ENCODE measurements at regions not wholly inside any gene's neighbourhood (a gene's known extent, or its start where the extent isn't known, plus 50 kb on each side); places are given as distances from the start of the nearest gene placed in this dataset.

DNA sequence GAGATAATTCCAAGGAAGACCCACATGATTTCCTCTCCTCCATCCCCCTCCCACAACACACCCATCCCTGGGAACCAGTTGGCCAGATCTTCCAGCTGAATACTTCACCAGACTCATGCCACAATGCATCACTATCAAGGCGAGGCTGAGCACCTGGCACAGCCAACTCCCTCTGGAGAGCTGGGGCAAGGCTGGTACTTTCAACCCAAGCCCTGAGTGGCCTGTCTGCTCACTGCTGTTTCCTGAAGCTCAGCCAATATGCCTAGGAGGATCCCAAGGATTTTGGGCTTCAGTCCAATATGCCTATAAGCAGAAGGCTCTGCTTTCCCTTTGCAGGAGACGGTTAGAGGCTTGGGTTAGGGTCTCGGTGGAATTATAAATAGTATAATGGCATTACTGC is 90.9 kb upstream of the NEO1 start:
- 83% methylated on average over 1 of the region's 3 CpGs for WGBS (ENCODE audit: insufficient coverage, low coverage, low lambda C conversion rate, missing lambda C conversion rate)
- H3K27ac ChIP-seq: no peak overlapping the region
- DNase-seq: no peak
- H3K4me3 ChIP-seq: no peak overlapping the region
- TF ChIP-seq, protein P1, sequence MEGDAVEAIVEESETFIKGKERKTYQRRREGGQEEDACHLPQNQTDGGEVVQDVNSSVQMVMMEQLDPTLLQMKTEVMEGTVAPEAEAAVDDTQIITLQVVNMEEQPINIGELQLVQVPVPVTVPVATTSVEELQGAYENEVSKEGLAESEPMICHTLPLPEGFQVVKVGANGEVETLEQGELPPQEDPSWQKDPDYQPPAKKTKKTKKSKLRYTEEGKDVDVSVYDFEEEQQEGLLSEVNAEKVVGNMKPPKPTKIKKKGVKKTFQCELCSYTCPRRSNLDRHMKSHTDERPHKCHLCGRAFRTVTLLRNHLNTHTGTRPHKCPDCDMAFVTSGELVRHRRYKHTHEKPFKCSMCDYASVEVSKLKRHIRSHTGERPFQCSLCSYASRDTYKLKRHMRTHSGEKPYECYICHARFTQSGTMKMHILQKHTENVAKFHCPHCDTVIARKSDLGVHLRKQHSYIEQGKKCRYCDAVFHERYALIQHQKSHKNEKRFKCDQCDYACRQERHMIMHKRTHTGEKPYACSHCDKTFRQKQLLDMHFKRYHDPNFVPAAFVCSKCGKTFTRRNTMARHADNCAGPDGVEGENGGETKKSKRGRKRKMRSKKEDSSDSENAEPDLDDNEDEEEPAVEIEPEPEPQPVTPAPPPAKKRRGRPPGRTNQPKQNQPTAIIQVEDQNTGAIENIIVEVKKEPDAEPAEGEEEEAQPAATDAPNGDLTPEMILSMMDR (IDR thresholded peaks at IDR 0.05): no peak
- no peak for TF ChIP-seq POLR2A (IDR thresholded peaks at IDR 0.05)
- H3K36me3 ChIP-seq: no peaks in the 10 kb centered on the region
- no peak for ATAC-seq
- intact Hi-C loops (cut with DNase I): no loop called here
- no peaks in the 10 kb centered on the region for H3K9me3 ChIP-seq
- no peaks in the 10 kb centered on the region for H3K27me3 ChIP-seq
- H3K4me1 ChIP-seq: no peaks in the 10 kb centered on the region

GRCh38 chr15:72958634-72959033 is 93.6 kb upstream of the NEO1 start:
- peak overlapping the region in 1 of 3 donors; percentile 33 for H3K27ac ChIP-seq
- peak in 2 of 3 donors; percentile 28 to 53 for DNase-seq
- no peaks in the 10 kb centered on the region for H3K9me3 ChIP-seq
- TF ChIP-seq, protein P1 (IDR thresholded peaks at IDR 0.05): no peak
- no peak for TF ChIP-seq POLR2A (IDR thresholded peaks at IDR 0.05)
- H3K36me3 ChIP-seq: no peaks in the 10 kb centered on the region
- peak; percentile 95 to 98 (median 98) for ATAC-seq
- no peaks in the 10 kb centered on the region for H3K27me3 ChIP-seq
- H3K4me3 ChIP-seq: no peak overlapping the region
- intact Hi-C loops (cut with DNase I): no loop called here
- 10% methylated on average over 3 of the region's 3 CpGs for WGBS (ENCODE audit: insufficient coverage, low coverage, low lambda C conversion rate, missing lambda C conversion rate)
- H3K4me1 ChIP-seq: no peaks in the 10 kb centered on the region

DNA sequence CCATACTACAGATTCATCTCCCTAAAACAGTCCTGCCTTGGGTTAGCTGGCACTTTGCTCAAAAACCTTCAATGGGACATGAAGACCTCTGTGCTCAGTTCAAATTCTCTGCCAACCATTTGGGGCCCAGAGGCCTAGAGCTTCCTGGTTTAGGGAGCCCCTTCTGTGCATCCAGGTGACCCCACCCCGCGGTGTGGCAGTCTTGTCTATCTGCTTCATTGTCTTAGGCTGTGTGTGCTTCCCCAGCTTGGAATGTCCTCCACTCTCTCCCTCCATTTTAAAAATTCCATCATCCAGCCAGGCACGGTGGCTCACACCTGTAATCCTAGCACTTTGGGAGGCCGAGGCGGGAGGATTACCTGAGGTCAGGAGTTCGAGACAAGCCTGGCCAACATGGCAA is 99.0 kb upstream of the NEO1 start:
- no peak overlapping the region for H3K4me3 ChIP-seq
- intact Hi-C loops (cut with DNase I): no loop called here
- no peak overlapping the region for H3K27ac ChIP-seq
- 90% methylated on average over 3 of the region's 6 CpGs for WGBS (ENCODE audit: insufficient coverage, low coverage, low lambda C conversion rate, missing lambda C conversion rate)
- no peaks in the 10 kb centered on the region for H3K9me3 ChIP-seq
- H3K27me3 ChIP-seq: no peaks in the 10 kb centered on the region
- TF ChIP-seq, protein P1 (IDR thresholded peaks at IDR 0.05): no peak
- no peak for TF ChIP-seq POLR2A (IDR thresholded peaks at IDR 0.05)
- no peaks in the 10 kb centered on the region for H3K36me3 ChIP-seq
- no peak for DNase-seq
- H3K4me1 ChIP-seq: no peaks in the 10 kb centered on the region
- ATAC-seq: no peak

- Histone ChIP-seq H3K4me3 (no peak overlapping the region), H3K36me3 (no peaks in the 10 kb centered on the region), H3K27ac (no peak overlapping the region), H3K9me3 (no peaks in the 10 kb centered on the region), H3K27me3 (no peaks in the 10 kb centered on the region), H3K4me1 (no peaks in the 10 kb centered on the region)
- intact Hi-C loops (cut with DNase I): no loop called here
- DNase-seq (no peak), ATAC-seq (no peak)
- TF ChIP-seq, protein P1 (IDR thresholded peaks at IDR 0.05): no peak
- TF ChIP-seq POLR2A (IDR thresholded peaks at IDR 0.05): no peak
- 60% methylated on average over 1 of the region's 1 CpG for WGBS (ENCODE audit: insufficient coverage, low coverage, low lambda C conversion rate, missing lambda C conversion rate)
These were observed 100.1 kb upstream of the NEO1 start for GRCh38 chr15:72952151-72952550.

DNA sequence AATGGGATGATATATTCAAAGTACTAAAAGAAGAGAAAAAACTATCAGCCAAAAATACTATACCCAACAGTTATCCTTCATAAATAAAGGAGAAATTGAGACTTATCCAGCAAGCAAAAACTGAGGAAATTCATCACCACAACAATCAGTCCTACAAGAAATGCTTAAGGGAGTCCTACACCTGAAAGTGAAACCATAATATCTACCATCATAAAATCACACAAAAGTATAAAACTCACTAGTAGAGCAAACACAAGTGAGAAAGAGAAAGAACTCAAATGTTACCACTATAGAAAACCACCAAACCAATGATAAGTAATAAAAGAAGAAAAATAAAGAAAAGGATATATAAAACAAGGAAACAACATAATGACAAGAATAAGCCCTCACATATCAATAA is 103.6 kb upstream of the NEO1 start:
- intact Hi-C loops (cut with DNase I): no loop called here
- no peaks in the 10 kb centered on the region for H3K9me3 ChIP-seq
- ATAC-seq: no peak
- no peaks in the 10 kb centered on the region for H3K27me3 ChIP-seq
- no peak overlapping the region for H3K27ac ChIP-seq
- no peak overlapping the region for H3K4me3 ChIP-seq
- H3K4me1 ChIP-seq: no peaks in the 10 kb centered on the region
- no peak for DNase-seq
- TF ChIP-seq POLR2A (IDR thresholded peaks at IDR 0.05): no peak
- TF ChIP-seq, protein P1 (IDR thresholded peaks at IDR 0.05): no peak
- H3K36me3 ChIP-seq: no peaks in the 10 kb centered on the region

All from right lobe of liver (tissue), 6 donors.